A673 (cell line): ENCODE measurements at regions not wholly inside any gene's neighbourhood (a gene's known extent, or its start where the extent isn't known, plus 50 kb on each side); places are given as distances from the start of the nearest gene placed in this dataset.

Experiments
- BruUV-seq: library from RNA; stranded (reverse); fragments of 400-500 nt; replicated peaks from 2 replicates; lab custom pipeline; 2021; lab: Mats Ljungman, UMichigan
- CTCF ChIA-PET: fragments of 300-600 bp; sonication (Branson Sonifier 250); formaldehyde crosslinking; loops from one replicate; lab custom pipeline; 2022; ENCODE audit warnings: antibody characterized with exemption; lab: Charles Lee
- POLR2A ChIA-PET: fragments of 300-600 bp; sonication (Branson Sonifier 250); formaldehyde crosslinking; loops from one replicate; lab custom pipeline; 2022; ENCODE audit warnings: antibody characterized with exemption; ENCODE audit not compliant: low non-redundant PET; lab: Charles Lee
- DNase-seq: peaks from one replicate; pipeline ENCODE4 v3.0.0-alpha.2; 2015; ENCODE audit warnings: low spot score
- H3K27ac ChIP-seq: fragments of 200-600 bp; sonication (generic); 2 replicates; pipeline ENCODE4 v1.5.1; 2016; ENCODE audit warnings: mixed run types, low read depth, mild to moderate bottlenecking, mixed read lengths, antibody characterized with exemption, low read length; ENCODE audit not compliant: poor library complexity, severe bottlenecking
- H3K27me3 ChIP-seq: fragments of 200-600 bp; sonication (generic); replicated peaks from 2 replicates; pipeline ENCODE4 v1.6.1; 2017; ENCODE audit warnings: mixed run types, low read depth, mild to moderate bottlenecking, mixed read lengths, antibody characterized with exemption, low read length; ENCODE audit not compliant: insufficient read depth, poor library complexity
- H3K36me3 ChIP-seq: fragments of 200-600 bp; sonication (generic); 2 replicates; pipeline ENCODE4 v1.6.1; 2016; ENCODE audit warnings: mixed run types, mild to moderate bottlenecking, mixed read lengths, antibody characterized with exemption, low read length; ENCODE audit not compliant: insufficient read depth, poor library complexity, severe bottlenecking
- H3K4me1 ChIP-seq: fragments of 200-600 bp; sonication (generic); 2 replicates; pipeline ENCODE4 v1.6.1; 2017; ENCODE audit warnings: mixed run types, mild to moderate bottlenecking, mixed read lengths, antibody characterized with exemption, low read length; ENCODE audit not compliant: insufficient read depth, poor library complexity, severe bottlenecking
- H3K4me3 ChIP-seq: fragments of 200-600 bp; sonication (generic); 2 replicates; pipeline ENCODE4 v1.5.1; 2016; ENCODE audit warnings: low read depth, mixed run types, mild to moderate bottlenecking, mixed read lengths, low read length; ENCODE audit not compliant: poor library complexity, severe bottlenecking
- H3K9me3 ChIP-seq: fragments of 200-600 bp; sonication (generic); 2 replicates; pipeline ENCODE4 v1.6.1; 2016; ENCODE audit warnings: mixed run types, low read depth, mild to moderate bottlenecking, mixed read lengths, antibody characterized with exemption, low read length; ENCODE audit not compliant: poor library complexity, severe bottlenecking
- EZH2 ChIP-seq: fragments of 200-600 bp; sonication (generic); IDR thresholded peaks from 2 replicates; pipeline ENCODE4 v1.6.1; 2017; ENCODE audit warnings: borderline replicate concordance, low read depth, mild to moderate bottlenecking, mixed read lengths, antibody characterized with exemption, low read length; ENCODE audit not compliant: poor library complexity, severe bottlenecking
- intact Hi-C: fragments of 100-400 bp; cut with micrococcal nuclease; formaldehyde crosslinking; loops from one replicate; pipeline ENCODE4 v1.10.0; 2022; ENCODE audit not compliant: unreplicated experiment
- TF ChIP-seq, protein P1 (sequence below): fragments of 300-800, 200-600 bp; sonication (generic); conservative IDR thresholded peaks from 2 replicates; pipeline ENCODE4 v1.5.1; 2017; ENCODE audit warnings: low read depth, mild to moderate bottlenecking, antibody characterized with exemption, low read length, moderate library complexity, mixed read lengths

GRCh38 chr6:17197607-17198006, 83.6 kb upstream of the RBM24 start:
- intact Hi-C loops: no loop called here
- H3K27me3 ChIP-seq: peaks cover under 1% of the 10 kb centered on the region

GRCh38 chr6:17200395-17200794, 80.8 kb upstream of the RBM24 start:
- ChIA-PET CTCF (no interaction called here), POLR2A (interaction anchor here (0.7 kb wide), 1 partner anchor 1358 kb away, joined by 8 read pairs; no protein-coding TSS in a partner anchor)
- Histone ChIP-seq H3K4me3 (no peak overlapping the region), H3K4me1 (no peaks in the 10 kb centered on the region), H3K9me3 (peaks cover 3% of the 10 kb centered on the region), H3K36me3 (no peaks in the 10 kb centered on the region), H3K27me3 (no peaks in the 10 kb centered on the region), H3K27ac (no peak overlapping the region)
- DNase-seq: no peak
- no TSS peak for BruUV-seq
- intact Hi-C loops: no loop called here
- TF ChIP-seq EZH2: no peak
- TF ChIP-seq, protein P1, sequence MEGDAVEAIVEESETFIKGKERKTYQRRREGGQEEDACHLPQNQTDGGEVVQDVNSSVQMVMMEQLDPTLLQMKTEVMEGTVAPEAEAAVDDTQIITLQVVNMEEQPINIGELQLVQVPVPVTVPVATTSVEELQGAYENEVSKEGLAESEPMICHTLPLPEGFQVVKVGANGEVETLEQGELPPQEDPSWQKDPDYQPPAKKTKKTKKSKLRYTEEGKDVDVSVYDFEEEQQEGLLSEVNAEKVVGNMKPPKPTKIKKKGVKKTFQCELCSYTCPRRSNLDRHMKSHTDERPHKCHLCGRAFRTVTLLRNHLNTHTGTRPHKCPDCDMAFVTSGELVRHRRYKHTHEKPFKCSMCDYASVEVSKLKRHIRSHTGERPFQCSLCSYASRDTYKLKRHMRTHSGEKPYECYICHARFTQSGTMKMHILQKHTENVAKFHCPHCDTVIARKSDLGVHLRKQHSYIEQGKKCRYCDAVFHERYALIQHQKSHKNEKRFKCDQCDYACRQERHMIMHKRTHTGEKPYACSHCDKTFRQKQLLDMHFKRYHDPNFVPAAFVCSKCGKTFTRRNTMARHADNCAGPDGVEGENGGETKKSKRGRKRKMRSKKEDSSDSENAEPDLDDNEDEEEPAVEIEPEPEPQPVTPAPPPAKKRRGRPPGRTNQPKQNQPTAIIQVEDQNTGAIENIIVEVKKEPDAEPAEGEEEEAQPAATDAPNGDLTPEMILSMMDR: 0 out of 2 replicates have a peak, but pooled peaks have one; percentile 22

More at GRCh38 chr6:17197607-17198006, 83.6 kb upstream of the RBM24 start:
- BruUV-seq: no TSS peak
- no peaks in the 10 kb centered on the region for H3K36me3 ChIP-seq
- peaks cover 3% of the 10 kb centered on the region for H3K9me3 ChIP-seq
- POLR2A ChIA-PET: no interaction called here
- no peak for DNase-seq
- no peak overlapping the region for H3K4me3 ChIP-seq
- TF ChIP-seq, protein P1: no peak
- no peak for TF ChIP-seq EZH2
- CTCF ChIA-PET: no interaction called here
- no peaks in the 10 kb centered on the region for H3K4me1 ChIP-seq
- no peak overlapping the region for H3K27ac ChIP-seq

DNA sequence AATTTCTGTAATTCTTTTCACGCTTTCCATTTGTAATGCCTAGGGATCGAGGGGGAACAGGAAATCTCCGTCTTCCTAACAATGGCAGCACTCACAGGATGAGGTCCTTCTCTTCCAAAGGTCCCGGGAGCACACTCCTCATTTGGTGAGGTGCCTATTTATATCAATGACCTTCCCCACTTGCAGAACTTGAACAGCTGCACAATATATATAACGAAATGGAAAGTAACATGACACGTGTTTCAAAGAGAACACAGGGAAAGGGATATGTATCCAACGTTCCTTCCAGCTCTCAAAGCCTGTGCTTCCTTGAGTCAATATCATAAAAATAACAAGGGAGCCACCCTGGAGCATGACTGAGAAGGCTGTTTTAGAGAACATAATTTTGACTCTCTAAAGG, 78.6 kb upstream of the RBM24 start:
- BruUV-seq: no TSS peak
- POLR2A ChIA-PET: no interaction called here
- Histone ChIP-seq H3K9me3 (peaks cover 3% of the 10 kb centered on the region), H3K4me3 (no peak overlapping the region), H3K4me1 (no peaks in the 10 kb centered on the region), H3K36me3 (no peaks in the 10 kb centered on the region), H3K27ac (no peak overlapping the region), H3K27me3 (no peaks in the 10 kb centered on the region)
- DNase-seq: no peak
- CTCF ChIA-PET: no interaction called here
- intact Hi-C loops: no loop called here
- TF ChIP-seq EZH2: no peak
- TF ChIP-seq, protein P1: no peak
